ENCODE measurements at regions not wholly inside any gene's neighbourhood (a gene's known extent, or its start where the extent isn't known, plus 50 kb on each side); places are given as distances from the start of the nearest gene placed in this dataset.

DNA sequence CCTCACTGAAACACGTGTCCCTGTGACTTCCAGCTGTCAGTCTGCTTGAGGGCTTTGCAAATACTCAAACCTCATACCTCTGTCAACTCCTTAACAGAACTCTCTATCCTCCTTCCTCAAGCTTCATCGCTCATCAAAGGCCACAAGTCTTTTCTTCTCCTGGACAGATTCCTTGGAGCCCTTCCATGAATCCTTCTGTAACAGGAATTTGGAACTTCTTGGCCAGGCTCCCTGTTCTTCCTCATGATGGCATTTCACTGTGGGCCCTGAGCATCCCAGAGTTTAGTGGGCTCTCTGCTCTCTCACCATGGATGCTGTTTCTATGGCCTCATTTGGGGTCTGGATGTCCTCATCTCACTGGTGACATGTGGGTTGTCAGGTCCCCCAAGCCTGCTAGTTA lies 105.0 kb upstream of the TLE3 start:
- Histone ChIP-seq H3K27me3 (no peaks in the 10 kb centered on the region), H3K36me3 (no peaks in the 10 kb centered on the region), H3K27ac (no peak overlapping the region), H3K4me1 (no peaks in the 10 kb centered on the region), H3K4me3 (no peak overlapping the region), H3K9me3 (no peaks in the 10 kb centered on the region)
- no peak for DNase-seq
- ATAC-seq = no peak
- WGBS, 2 donors = 87 to 94% methylated on average over 2 of the region's 2 CpGs
- intact Hi-C loops (cut with DNase I) = no loop called here
- TF ChIP-seq, protein P1, sequence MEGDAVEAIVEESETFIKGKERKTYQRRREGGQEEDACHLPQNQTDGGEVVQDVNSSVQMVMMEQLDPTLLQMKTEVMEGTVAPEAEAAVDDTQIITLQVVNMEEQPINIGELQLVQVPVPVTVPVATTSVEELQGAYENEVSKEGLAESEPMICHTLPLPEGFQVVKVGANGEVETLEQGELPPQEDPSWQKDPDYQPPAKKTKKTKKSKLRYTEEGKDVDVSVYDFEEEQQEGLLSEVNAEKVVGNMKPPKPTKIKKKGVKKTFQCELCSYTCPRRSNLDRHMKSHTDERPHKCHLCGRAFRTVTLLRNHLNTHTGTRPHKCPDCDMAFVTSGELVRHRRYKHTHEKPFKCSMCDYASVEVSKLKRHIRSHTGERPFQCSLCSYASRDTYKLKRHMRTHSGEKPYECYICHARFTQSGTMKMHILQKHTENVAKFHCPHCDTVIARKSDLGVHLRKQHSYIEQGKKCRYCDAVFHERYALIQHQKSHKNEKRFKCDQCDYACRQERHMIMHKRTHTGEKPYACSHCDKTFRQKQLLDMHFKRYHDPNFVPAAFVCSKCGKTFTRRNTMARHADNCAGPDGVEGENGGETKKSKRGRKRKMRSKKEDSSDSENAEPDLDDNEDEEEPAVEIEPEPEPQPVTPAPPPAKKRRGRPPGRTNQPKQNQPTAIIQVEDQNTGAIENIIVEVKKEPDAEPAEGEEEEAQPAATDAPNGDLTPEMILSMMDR (IDR thresholded peaks at IDR 0.05) = no peak
- FAIRE-seq = no peak

DNA sequence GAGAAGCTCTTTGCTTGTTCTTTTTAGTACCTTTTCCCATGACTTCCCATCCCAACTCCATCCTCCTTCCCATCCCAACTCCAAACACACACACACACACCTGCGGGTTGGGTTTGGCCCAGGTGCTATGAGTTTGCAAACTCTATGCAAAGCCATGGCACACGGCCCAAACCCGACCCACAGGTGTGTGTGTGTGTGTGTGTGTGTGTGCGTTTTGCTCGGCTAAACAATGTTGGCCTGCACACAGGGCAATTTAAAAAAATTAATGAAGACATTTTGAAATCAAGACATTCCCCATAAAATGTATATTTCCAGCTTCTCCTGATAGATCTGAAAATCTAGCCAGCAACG lies 103.7 kb upstream of the TLE3 start:
- DNase-seq (peak in 2 of 6 donors; percentile 22 to 49), FAIRE-seq (no peak), ATAC-seq (no peak)
- Histone ChIP-seq H3K27ac (no peak overlapping the region), H3K27me3 (no peaks in the 10 kb centered on the region), H3K4me3 (no peak overlapping the region), H3K36me3 (no peaks in the 10 kb centered on the region), H3K4me1 (peaks cover under 1 to 4% (median under 1%) of the 10 kb centered on the region in 3 donors), H3K9me3 (no peaks in the 10 kb centered on the region)
- TF ChIP-seq, protein P1 (IDR thresholded peaks at IDR 0.05) = no peak
- intact Hi-C loops (cut with DNase I) = no loop called here
- 27 to 37% methylated on average over 6 of the region's 6 CpGs for WGBS, 2 donors

DNA sequence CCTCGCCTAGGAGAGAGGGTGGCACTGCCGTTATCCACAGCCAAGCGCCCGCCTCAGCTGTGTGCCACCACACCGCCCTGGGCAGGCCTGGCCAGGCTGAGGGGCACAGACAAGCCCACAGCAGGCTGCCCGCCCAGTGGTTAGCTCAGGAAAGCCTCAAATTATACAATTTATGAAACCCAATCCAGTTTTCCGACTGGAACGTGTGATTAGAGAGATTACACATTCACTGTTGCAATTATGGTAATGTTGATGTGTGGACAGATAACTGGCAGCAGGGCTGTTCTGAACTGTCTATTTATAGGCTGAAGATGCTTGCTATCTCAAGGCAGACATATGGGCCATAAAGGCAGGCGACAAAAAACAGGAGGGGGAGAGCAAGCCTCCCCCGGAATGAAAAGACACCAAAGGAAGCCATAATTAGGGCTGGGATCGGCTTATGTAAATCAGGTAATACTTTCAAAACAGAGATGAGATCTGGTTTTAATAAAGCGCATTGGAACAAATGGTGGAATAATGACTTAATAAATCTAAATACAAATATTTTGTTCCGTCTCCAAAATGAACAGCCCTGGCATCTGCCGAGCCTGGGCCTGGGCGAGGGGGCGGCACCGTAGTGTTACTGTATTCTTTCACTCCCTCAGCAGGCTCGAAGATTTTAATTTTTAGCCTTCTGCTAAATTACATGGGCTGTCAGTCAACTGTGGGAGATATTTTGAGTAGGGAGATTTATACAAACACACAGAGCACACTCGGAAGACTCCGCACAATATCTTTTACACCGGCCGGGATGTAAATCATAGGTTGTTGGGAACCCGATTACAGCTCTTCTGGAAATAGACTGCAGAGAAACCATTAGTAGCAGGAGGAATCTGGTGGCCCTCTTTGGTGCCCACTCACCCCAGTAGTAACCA lies 103.1 kb upstream of the TLE3 start:
- no peak overlapping the region for H3K4me3 ChIP-seq
- intact Hi-C loops (cut with DNase I) = no loop called here
- no peaks in the 10 kb centered on the region for H3K9me3 ChIP-seq
- WGBS, 2 donors = 84 to 91% methylated on average over 23 of the region's 23 CpGs
- no peaks in the 10 kb centered on the region for H3K36me3 ChIP-seq
- no peak for DNase-seq
- no peak for ATAC-seq
- H3K4me1 ChIP-seq = peaks cover 6 to 11% (median 7%) of the 10 kb centered on the region in 3 donors
- TF ChIP-seq, protein P1 (IDR thresholded peaks at IDR 0.05) = no peak
- no peak for FAIRE-seq
- H3K27me3 ChIP-seq = no peaks in the 10 kb centered on the region
- H3K27ac ChIP-seq = no peak overlapping the region

DNA sequence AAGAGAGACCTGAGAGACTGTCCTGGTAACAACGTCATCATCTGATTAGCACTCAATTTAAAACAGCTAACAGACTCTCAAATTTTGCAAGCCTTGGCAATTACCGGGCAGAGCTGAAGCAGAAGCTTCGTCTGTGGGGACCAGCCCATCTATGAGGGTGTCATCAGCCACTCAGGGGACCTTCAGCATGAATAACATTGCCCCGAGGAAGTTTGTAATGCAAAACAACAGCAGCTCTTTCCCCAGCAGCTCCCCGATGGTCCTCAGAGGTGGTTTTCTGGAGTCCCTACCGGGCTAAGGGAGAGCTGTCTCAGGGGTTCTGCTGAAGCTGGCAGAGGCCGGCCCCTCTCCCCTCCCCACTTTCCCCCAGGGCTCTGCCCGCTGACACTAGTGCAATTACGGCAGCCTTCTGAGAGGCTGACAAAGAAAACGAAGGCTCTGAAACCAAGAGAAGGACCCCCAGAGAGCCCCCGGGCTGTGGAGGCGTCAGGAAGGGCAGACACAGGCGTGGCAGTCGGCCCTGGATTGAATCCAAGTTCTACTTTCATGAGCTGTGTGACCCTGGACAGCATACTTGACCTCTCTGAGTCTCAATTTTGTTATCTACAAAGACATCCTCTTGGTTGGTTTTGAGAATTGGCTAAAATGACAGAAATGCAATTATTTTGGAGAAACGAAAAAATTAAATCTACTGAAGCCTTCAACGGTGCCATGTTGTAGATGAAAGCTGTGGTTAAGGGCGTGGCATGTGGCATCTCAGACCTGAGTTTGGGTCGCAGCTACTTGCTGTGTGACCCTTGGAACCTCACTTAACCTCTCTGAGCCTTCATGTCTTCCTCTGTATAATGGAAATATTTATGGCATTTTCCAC lies 102.1 kb upstream of the TLE3 start:
- Histone ChIP-seq H3K4me1 (peaks cover 13 to 16% (median 15%) of the 10 kb centered on the region in 3 donors), H3K27me3 (no peaks in the 10 kb centered on the region), H3K36me3 (no peaks in the 10 kb centered on the region), H3K4me3 (no peak overlapping the region), H3K27ac (no peak overlapping the region), H3K9me3 (no peaks in the 10 kb centered on the region)
- DNase-seq (no peak), ATAC-seq (no peak), FAIRE-seq (no peak)
- 75 to 84% methylated on average over 18 of the region's 18 CpGs for WGBS, 2 donors
- intact Hi-C loops (cut with DNase I) = no loop called here
- TF ChIP-seq, protein P1 (IDR thresholded peaks at IDR 0.05) = no peak
